Fibroblast of villous mesenchyme (primary cell): ENCODE measurements at regions not wholly inside any gene's neighbourhood (a gene's known extent, or its start where the extent isn't known, plus 50 kb on each side); places are given as distances from the start of the nearest gene placed in this dataset.

Source experiments
- DNase-seq: peaks from one replicate; pipeline ENCODE4 v3.0.0-alpha.2; 2010; ENCODE audit warnings: low read depth
- H3K4me3 ChIP-seq: 2 replicates; pipeline ENCODE4 v1.5.1; 2011; ENCODE audit warnings: low read depth, mild to moderate bottlenecking, low read length
- CTCF ChIP-seq: IDR thresholded peaks from 2 replicates; pipeline ENCODE4 v1.5.1; 2012; ENCODE audit warnings: low read depth, mild to moderate bottlenecking, low read length; ENCODE audit not compliant: insufficient read depth

- DNase-seq, result no peak
- TF ChIP-seq CTCF, result no peak
- H3K4me3 ChIP-seq, result no peak overlapping the region
These were observed 266.5 kb downstream of the ELAVL2 start for GRCh38 chr9:23559522-23559921.

- H3K4me3 ChIP-seq, result no peak overlapping the region
- TF ChIP-seq CTCF, result no peak
- no peak for DNase-seq
These were observed 262.5 kb downstream of the ELAVL2 start for GRCh38 chr9:23563517-23563916.

GRCh38 chr9:23567516-23568165, 258.4 kb downstream of the ELAVL2 start:
- no peak overlapping the region for H3K4me3 ChIP-seq
- DNase-seq, result no peak
- TF ChIP-seq CTCF, result no peak

GRCh38 chr9:23571414-23572104, 254.5 kb downstream of the ELAVL2 start:
- TF ChIP-seq CTCF, result no peak
- no peak overlapping the region for H3K4me3 ChIP-seq
- DNase-seq, result no peak

GRCh38 chr9:23573800-23574199, 252.2 kb downstream of the ELAVL2 start:
- no peak overlapping the region for H3K4me3 ChIP-seq
- no peak for TF ChIP-seq CTCF
- no peak for DNase-seq

- no peak overlapping the region for H3K4me3 ChIP-seq
- TF ChIP-seq CTCF, result no peak
- DNase-seq, result no peak
These were observed 248.4 kb downstream of the ELAVL2 start for GRCh38 chr9:23577611-23578010.
